COR-L47 (cell line): ENCODE measurements at regions not wholly inside any gene's neighbourhood (a gene's known extent, or its start where the extent isn't known, plus 50 kb on each side); places are given as distances from the start of the nearest gene placed in this dataset.
"Not testable (repeated sequence)": the region's sequence is repeated elsewhere in the genome, so short reads cannot be mapped to it uniquely, and the experiment has no call there.

ENCODE experiments used
- DNase-seq: peaks from one replicate; lab custom pipeline; 2025; lab: John Stamatoyannopoulos, UW

DNA sequence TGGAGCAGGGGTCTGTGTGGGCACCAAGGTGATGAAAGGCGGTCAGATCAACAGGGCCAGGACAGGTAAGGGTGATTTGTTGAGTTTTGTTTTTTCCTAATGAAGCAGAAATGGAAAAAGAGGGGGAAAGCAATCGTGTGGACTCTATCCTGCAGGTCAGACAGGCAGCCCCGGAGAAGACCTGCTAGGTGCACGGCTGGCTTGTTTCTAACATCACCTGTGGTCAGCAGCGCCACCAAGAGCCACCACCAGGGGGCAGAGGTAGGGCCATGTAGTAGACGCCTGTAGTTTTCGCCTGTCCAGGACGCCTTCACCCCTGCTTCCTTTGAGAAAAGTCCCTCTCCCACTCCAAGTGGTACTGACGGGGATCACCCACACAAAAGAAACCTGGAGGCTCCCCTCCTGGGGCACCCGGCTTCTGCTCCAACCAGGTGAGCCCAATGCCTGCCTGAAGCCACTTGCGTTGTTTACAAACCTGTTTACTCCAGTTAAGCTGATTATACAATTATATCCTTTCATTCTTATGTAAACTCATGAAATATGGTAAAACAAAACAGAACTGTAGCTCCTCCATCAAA lies 54.2 kb upstream of the SEC14L1 start:
- peak; percentile 76 for DNase-seq

DNA sequence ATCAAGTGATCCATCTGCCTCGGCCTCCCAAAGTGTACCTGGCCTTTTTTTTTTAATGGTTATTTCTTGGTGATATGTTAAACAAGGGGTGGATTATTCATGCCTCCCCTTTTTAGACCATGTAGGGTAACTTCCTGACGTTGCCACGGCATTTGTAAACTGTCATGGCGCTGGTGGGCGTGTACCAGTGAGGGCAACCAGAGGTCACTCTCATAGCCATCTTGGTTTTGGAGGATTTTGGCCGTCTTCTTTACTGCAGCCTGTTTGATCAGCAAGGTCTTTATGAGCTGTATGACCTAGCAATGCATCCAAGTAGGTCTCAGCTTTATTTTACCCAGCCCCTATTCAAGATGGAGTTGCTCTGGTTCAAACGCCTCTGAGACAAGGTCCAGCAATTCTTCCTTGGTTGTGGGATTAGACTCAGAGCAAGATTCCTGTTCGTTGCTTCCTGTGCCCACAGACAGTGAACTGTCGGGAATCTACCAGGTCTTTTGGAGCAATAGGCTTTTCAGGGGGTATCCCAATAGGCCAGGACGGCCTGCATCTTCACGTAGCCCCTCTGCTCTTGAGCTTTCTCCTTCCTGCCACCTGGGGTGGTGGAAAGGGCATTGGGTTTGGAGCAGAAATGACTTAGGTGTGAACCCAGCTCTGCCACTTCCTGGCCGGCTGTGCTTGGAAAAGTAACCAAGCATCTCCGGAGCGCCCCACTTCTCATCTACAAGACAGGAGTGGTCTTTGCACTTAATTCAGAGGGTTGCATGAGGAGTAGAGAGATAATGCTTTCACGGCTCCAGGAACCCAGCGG lies 52.9 kb upstream of the SEC14L1 start:
- no peak for DNase-seq

DNA sequence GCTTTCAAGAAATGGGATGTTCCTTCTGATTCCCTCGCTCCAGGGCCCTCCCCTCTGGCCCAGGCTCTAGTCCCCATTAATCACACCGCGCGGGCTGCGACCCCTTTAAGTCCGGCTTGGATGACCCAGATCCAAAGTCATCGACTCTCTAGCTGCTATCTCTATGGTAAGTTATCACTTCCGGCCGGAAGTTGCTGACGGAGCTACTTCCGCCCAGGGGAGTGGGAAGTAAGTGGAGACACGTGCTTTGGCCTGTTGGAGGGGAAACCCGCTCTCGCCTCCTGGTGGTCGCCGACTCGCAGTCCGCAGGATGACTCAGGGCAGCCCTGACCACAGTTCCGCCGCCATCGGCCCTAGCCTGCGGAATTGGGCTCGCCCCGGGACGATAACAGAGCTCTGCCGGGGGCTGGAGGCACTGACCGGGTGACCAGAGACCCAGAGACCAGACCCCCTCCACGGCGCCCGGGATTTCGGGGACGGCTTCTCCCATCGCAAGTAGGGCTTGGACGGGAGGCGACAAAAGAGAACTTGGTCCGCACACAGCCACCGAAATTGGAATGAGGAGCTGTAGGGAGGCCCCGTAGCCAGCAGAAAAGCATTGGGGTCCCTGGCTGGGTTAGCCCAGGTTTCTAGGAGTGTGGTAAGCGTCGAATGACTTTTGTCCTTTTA lies 52.2 kb upstream of the SEC14L1 start:
- peak; percentile 94 for DNase-seq

DNA sequence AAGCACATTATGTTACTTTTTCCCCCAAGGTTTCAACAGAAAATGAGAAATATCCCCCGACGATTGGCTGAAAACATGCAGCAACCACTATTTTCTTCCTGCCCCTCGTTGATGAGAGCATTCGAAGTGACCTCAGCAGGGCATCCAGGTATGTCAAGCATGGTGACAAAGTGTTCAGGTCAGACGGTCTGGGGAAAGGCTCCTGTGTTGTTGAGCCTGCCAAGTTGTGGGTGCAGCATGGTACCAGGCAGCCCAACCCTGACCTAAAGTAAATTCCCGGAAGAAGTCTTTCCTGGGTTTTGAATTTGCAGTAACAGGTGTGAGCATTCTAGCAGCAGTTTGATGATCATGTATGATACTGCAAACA lies 51.7 kb upstream of the SEC14L1 start:
- no peak for DNase-seq

DNA sequence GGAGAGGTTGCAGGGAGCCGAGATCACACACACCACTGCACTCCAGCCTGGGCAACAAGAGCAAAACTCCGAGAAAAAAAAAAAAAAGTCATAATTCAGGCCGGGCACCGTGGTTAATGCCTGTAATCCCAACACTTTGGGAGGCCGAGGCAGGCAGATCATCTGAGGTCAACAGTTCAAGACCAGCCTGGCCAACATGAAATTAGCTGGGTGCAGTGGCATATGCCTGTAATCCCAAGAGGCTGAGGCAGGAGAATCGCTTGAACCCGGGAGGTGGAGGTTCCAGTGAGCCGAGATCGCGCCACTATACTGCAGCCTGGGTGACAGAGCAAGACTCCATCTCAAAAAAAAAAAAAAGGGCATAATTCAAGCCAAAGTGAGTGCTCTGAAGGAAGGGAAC lies 50.8 kb upstream of the SEC14L1 start:
- DNase-seq = not testable (repeated sequence)

DNA sequence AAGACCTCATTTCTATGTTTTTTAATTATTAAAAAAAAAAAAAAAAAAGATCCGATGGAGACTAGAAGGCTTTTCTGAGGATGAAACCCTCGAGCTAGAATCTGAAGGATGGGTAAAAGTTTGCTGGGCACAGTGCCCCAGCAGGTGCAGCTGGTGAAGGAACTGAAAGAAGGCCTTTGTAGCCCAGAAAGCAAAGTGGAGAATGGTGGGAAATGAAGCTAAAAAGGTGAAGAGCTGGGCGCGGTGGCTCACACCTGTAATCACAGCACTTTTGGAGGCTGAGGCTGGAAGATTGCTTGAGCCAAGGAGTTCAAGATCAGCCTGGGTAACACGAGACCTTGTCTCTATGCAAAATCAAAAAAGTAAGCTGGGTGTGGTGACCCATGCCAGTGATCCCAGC lies 50.3 kb upstream of the SEC14L1 start:
- DNase-seq = no peak
